NCI-H226 (cell line): ENCODE measurements at regions not wholly inside any gene's neighbourhood (a gene's known extent, or its start where the extent isn't known, plus 50 kb on each side); places are given as distances from the start of the nearest gene placed in this dataset.

Experiments
- DNase-seq: peaks from one replicate; pipeline ENCODE4 v3.0.0-alpha.2; 2015

DNA sequence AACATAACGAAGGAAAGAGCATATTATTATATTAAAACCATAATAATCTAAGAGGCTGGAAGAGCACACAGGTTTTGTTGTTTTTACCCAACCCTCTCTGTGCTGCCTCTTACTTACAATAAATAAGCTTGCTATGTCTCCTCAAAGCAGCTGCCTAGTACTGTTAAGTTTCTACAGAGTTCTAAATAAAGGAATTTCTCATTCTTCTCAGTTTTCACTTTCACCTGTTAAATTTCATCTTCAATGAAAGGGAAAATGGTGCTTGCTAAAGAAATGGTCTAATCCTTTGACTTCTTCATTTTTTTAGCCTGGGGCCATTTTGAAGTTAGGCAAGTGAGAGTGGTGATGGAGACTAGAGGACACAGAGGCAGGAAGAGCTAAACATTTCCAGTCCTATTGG is 396.1 kb downstream of the MAN2A1 start:
- no peak for DNase-seq

DNA sequence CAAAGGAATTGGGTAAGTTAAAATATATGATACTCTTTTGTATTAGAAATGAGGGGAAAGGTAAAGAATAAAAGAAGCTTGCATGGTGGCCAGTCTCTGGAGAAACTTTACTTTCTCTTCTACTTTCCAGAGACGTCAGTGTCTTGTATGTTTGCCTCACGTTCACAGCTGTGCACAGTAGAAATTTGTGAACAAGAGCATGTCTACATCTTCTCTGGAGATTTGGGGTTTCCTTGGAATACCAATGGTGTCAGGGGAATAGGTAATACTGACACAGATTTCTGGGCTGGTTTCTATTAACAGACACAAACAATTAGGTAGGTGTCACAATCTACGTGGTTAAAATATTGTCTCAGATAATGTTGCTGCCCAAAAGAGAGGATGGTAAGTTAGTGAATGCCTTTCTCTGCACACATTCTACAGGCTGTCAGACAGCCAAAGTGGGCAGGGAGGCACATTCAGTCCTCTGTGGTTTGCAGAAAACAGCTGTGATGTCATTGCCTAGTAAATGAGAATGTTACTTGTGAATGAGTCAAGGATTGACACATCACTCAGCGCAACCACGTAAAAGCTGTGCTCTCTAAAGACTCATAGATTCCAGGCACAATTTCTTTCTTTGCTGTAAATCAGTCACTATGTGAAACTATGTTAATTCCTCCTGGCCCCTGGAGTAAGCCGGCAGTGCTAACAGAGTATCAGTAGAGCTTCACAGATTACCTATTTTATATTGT is 397.1 kb downstream of the MAN2A1 start:
- peak; percentile 83 for DNase-seq

DNA sequence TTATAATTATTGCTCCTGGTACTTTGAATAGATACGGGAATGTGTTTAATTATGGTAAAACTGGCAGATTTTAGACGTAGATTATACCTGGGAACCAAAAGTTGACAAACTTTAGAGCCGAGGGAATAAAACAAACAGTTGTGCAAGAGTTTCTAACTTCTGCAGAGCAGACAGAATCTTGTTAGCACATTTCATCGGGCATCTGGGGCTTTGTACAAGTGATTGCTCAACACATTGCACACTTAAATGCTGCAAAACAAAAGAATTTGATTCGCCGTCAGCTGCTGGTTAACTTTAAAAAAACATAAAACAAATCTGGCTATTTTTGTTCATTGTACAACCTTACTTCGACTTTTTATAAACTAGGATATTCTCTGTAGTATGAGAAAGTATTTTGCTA is 398.1 kb downstream of the MAN2A1 start:
- DNase-seq = no peak

DNA sequence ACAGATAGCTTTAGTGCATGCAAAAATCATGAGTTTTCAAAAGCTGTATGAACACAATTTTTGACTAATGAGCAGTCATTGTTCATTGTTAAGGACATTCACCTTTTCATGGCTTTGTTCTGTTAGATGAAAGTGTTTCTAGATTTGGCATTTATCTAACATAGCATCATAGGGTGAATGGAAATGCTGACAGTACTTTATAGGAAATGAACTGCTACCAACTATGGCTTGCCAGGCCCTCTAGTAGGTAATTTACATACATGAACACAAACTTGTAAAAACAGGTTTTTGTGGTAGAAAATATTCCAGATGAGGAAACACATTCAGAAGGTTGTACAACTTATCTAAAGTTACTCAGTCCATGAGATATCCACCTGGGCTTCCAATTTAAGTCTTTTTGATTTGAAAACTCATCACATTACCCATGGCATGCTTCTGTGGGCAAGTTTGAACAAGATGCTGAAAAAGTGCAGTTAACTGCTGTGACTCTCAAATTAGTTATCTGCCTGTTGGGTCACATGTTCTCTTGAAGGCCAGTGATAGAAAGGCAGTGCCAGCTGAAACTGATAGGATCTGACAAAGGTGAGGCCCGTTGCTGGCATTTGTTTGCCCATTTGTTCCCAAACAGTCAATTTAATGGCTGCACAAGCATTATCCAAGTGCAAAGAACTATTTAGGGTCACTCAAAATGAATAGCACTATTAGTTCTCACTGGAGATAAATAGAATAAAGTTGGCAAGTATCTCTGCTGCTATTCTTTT is 399.1 kb downstream of the MAN2A1 start:
- DNase-seq = no peak

DNA sequence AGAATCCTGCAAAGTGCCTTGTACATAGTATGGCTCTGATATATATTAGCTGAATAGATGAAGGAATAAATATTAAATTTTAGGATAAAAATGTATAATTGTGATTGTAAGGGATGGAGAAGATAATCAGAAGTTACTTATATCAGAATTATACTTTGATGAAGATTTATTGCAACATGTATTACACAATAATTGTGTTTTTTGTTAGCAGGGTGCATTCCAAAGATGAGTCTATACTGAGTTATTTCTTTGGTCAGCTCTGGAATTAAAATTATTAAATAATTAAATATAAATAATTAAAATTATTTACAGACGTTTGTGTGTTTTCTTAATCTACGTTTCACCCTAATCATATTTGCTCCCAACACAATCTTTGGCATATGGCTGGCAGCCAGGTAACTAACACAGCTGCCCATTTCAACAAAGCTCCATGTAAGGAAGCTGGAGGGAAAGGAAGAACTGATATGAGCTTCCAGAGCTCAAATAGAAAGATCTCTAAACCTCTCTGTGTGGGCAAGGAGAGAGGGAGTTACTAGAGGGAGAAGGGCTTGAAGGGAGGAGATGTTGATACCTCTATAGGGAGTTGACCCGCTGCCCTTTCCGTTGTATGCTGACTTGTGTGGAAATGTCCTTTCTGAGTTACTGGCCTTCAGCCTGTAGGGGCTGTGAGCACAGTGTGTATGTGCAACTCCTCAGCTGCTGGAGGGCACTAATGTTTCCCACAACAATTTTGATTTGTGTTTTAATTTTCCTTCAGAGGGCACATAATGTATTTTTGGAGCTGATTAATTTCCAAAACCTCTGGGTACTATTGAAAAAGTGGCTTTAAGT is 403.4 kb downstream of the MAN2A1 start:
- DNase-seq = no peak

DNA sequence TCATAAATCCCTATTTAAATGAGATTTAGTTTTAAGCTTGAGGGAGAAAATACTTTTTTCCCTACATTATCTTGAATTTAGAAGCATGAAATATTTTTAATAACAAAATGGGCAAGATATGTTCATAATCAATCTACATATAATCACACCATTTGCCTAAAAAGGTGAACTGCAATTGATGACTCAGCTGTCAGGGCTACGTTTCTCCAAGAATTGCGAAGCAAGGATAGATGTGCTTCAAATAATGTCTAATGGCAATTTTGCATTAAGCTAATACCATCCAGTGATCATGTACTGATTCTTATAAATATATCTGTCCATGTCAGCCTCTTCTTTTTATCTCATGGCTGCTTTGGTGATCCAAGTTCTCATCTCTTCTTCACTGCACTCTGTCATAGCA is 404.4 kb downstream of the MAN2A1 start:
- no peak for DNase-seq

DNA sequence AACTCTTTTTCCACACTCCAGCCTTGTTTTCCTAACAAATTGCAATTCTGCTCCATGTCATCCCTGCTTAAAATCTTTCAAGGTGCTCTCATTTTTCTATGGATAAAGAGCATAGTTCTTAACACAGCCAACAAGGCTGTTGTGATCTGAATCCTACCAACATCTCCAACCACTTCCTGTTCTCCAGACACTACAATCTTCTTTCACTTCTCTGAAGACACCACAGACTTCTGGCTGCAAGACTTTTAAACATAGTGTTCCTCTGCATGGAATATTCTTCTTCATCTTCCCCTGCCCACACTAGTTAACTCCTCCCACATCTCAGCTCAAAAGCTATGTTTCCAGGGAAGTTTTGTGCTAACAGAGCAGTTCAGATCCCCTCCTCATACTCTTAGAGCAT is 404.8 kb downstream of the MAN2A1 start:
- DNase-seq = no peak

DNA sequence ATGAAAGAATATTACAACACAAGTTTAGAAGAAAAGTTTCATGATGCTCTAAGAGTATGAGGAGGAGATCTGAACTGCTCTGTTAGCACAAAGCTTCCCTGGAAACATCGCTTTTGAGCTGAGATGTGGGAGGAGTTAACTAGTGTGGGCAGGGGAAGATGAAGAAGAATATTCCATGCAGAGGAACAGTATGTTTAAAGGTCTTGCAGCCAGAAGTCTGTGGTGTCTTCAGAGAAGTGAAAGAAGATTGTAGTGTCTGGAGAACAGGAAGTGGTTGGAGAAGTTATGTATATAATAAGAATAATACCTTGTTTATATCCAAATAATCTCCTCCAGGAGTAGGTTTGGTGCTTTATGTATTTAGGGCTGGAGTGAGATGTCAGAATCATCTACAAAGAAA is 406.7 kb downstream of the MAN2A1 start:
- no peak for DNase-seq

DNA sequence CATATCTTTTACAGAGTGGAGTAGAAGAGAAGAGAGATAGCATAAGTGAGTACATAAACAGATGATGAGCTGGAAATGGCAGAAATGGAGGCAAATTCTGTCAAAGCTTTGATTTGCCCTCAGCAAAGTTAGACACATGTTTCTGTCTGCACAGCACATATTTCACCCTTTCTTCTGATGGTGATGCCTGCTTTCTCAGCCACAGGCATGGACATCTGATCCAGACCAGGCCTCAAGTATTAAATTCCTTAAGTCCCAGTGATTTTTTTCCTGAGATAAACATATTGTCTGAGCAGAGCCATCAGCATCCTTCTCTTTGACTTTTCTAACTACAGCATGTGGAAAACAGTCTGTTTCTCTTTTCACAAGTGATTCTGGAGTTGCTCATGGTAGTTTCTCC is 409.8 kb downstream of the MAN2A1 start:
- DNase-seq = no peak

DNA sequence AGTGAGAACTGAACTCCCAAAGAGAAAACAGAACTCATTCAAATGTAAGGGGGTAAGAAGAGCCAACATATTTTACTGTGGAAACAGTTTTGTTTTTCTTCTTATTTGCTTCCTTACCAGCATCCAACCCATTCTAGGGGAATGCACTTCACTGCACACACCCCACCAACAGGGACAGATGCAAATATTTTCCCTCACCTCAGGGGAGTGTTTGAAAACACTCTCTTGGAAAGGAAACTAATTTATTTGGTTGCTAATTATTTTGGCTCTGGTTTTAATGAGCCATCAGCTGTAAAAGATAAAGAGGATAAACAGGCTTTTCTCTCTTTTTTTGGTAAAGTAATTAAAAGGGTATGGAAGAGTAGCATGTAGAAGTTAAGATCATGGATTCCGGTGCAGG is 413.4 kb downstream of the MAN2A1 start:
- DNase-seq = no peak

DNA sequence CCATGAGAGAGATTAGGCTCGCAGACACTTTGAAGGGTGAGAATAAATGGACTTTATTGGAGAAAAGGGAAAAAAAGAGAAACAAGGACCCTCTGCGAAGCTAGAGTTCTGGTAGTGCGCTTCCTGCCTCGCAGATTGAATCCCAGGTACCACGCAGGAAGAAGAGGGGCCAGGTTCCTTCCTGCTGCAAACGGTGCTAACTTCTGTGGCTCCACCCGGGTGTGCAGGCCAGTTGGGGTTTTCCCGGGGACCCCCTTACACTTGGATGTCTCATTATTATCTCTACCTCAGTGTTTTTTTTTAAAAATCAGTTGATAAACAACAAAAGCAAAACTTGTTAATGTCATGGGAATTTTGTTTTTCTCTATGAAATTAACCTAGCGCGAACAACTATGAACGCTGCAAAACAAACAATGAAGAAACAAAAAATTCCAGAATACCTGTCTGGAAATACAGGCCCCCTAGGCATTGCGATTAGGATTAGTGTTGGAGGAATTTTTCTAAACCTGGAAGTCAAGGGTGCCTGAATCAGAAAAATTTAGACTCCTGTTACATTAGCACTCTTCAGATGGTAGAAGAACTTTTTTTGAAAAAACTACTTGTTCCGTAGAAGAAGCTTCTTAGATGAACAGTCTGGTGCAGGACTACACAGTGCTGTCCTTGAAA is 414.5 kb downstream of the MAN2A1 start:
- no peak for DNase-seq

DNA sequence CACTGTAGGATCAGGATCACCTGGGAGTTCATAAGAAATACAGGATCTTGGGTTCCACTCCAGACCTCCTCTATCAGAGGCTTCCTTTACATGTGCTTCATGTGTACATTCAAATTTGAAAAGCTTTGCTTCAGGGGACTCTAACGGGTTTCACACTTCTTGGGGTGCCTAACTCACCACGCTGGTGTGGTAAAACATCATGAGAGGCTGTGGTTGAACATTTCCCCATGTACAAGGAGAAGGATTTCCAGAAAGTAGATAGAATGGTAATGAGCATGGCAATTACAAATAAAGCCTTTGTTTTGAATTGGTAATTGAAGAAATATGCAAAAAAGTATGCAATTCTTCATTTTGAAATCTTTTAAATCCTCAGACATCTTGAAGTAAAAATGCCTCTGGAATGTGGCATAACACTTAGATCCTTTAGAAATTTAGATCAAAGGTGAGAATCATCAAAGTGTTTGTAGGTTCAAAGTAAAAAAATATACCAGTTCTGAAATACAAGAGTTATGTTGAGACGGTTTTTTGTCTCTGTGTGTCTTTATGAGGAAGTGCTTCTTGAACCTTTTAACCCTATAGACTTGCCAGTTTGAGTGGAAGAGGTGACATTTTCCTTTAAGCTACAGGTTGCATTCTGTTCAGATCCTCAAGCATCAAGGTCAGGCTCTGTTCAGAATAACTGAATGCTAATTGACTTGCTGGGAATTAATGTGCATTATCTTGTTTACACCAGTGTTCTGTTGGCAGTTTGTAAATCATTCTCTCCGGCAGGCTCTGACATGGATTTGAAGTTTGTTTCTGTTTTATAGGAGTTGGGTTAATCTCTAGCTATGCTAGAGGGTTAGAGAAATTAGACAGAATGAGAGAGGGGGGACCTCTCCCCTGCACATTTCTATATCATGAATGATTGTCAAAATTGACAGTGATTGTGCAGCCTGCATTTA is 415.3 kb downstream of the MAN2A1 start:
- no peak for DNase-seq

DNA sequence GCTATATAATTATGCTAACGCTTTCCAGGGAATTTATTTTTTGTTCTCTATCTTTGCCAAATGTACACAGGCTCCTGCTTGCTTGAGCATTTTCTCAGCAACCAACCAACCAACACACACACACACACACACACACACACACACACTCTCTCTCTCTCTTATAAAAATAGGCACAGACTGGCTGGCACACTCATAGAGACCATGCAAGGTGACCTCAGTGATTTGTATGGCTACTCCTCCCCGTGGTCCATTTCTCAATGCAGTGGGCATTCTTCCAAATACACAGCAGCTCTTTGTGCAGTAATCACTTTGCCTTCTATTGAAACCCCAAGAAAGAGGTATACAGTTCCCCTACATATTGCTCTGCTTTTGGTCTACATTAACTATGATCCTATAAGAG is 416.0 kb downstream of the MAN2A1 start:
- DNase-seq = peak; percentile 16

DNA sequence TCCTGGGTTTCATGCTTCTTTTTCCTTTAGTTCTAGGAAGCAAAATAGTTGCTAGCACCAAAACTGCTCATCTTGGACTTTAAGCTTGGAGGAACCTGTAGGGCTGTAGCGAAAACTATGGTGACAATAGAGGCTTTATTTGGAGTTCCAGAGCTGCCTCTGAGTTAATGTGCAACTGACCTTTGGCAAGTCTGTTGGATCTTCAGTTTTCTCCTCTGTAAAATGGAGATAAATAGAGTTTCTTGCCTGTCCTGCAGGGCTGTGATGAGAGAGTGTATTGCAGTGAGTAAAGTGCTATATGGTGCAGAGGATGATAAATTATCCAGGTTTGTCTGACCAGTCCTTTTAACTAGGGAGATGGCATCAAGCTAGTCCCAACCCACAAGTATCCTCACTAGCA is 417.0 kb downstream of the MAN2A1 start:
- no peak for DNase-seq

DNA sequence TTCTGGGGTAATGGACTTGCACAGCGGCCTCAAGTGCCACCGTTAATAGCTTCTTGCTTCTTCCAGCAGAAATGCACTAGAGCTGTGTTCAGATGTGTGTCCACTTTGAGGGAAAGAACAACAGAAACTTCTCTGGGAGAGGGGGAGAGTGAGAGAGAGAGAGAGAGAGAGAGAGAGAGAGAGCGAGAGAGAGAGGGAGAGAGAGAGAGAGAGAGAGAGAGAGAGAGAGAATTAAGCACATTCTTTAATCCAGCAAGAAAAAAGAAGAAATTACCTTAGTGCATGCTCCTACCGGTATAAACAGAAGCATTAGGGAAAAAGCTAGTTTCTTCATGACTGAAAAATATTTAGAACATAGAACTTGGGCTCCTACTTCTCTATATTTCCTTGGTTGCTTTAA is 418.8 kb downstream of the MAN2A1 start:
- no peak for DNase-seq

DNA sequence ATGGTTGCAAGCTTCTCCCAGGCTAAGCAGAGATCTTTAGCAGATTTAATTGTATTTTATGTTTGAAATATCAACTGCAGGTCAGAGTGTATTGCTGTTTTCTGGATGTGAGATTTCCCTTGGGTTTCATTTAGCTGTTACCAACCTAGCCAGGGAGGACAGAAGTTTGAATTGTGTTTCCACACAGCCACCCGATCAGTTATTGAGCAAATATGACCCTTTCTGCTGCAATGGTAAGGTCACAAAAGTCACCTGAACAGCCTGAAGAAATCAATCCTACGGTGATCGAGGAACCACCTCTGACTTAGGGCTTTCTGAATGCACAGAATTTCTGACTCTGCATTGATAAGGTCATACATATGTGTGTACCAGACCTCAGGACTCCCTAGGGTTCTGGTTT is 419.9 kb downstream of the MAN2A1 start:
- no peak for DNase-seq

DNA sequence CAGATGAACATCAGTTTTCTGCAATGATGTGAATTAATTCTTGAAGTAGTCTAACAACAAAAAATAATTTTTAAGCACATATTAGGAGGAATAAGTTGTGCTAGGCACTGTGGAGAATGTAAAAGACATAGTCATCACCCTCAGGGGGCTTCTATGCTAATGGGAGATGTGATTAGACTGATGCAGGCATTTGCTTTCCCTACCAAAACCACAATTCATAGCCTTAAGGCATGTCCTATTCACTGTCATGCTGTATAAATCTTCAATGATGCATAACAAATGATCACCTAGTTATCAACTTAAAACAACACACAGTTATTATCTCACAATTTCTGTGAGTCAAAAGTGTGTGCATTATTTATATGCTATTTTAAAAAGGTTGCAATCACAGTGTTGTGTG is 422.6 kb downstream of the MAN2A1 start:
- DNase-seq = peak; percentile 38

DNA sequence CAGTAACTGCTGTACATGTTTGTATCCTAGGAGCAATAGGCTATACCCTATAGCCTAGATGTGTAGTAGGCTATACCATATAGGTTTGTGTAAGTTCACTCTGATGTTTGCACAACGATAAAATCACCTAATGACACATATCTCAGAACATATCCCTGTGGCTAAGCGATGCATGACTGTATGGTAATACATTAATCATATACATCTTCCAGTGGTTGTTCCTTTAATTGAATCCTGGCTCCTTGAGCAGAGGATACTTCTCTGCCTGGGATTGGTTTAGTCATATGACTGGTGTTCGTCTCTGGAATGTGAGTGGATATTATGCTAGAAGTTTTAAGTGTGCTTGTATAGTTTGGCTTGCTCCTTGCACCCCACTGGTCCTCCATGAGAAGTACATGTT is 425.8 kb downstream of the MAN2A1 start:
- DNase-seq = no peak

DNA sequence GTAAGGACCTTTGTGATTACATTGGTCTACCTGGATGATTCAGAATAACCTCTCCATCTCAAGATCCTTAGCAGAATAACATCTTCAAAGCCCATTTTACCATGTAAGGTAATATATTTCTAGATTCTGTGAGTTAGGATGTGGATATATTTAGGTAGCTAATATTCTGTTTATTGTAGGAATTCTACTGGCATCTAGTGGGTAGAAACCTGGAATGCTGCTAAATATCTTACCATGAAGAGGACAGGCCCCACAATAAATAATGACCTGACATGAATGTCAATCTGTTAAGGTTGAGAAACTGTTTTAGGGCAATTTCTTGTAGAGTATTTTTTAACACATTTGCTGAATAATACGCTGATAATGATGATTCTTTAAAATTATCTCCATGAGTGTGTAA is 426.8 kb downstream of the MAN2A1 start:
- no peak for DNase-seq

DNA sequence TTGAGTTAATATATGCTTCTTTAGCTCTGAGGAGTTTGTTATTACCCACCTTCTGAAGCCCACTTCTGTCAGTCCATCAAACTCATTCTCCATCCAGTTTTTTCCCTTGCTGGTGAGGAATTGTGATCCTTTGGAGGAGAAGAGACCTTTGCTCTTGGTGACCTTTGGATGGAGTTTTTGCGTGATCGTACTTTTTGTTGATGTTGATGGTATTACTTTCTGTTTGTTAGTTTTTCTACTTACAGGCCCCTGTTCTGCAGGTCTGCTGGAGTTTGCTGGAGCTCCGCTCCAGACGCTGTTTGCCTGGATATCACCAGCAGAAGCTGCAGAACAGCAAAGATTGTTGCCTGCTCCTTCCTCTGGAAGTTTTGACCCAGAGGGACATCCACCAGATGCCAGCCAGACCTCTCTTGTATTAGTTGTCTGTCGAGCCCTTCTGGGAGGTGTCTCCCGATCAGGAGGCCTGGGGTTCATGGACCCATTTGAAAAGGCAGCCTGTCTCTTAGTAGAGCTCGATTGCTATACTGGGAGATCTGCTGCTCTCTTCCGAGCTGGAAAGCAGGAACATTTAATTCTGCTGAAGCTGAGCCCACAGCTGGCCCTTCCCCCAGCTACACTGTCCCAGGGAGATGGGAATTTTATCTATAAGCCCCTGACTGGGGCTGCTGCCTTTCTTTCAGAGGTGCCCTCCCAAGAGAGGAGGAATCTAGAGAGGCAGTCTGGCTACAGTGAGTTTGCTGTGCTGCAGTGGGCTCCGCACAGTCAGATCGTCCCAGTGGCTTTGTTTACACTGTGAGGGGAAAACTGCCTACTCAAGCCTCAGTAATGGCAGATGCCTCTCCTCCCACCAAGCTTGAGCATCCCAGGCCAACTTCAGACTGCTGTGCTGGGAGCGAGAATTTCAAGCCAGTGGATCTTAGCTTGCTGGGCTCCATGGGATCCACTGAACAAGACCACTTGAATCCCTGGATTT is 445.5 kb downstream of the MAN2A1 start:
- no peak for DNase-seq

DNA sequence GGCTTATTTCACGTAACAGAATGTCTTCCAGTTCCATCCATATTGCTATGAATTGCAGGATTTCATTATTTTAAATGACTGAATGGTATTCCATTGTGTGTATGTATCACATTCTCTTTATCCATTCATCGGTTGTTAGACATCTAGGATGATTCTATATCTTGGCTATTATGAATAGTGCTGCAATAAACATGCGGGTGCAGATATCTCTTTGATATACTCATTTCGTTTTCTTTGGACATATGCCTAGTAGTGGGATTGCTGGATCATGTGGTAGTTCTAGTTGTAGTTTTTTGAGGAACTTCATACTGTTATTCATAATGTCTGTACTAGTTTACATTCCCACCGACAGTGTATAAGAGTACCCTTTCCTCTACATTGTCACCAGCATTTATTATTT is 460.5 kb downstream of the MAN2A1 start:
- peak; percentile 65 for DNase-seq
